Hypothalamus (tissue), 51 donors: ENCODE measurements at regions not wholly inside any gene's neighbourhood (a gene's known extent, or its start where the extent isn't known, plus 50 kb on each side); places are given as distances from the start of the nearest gene placed in this dataset.
"Not testable (repeated sequence)": the region's sequence is repeated elsewhere in the genome, so short reads cannot be mapped to it uniquely, and the experiment has no call there.

Experiments
- DNase-seq, 51 donors: peaks; one replicate each; lab custom pipeline; 2025; lab: John Stamatoyannopoulos, UW

- no peak for DNase-seq
Measured at GRCh38 chr6:112636650-112637262, 289.6 kb downstream of the RFPL4B start.

DNA sequence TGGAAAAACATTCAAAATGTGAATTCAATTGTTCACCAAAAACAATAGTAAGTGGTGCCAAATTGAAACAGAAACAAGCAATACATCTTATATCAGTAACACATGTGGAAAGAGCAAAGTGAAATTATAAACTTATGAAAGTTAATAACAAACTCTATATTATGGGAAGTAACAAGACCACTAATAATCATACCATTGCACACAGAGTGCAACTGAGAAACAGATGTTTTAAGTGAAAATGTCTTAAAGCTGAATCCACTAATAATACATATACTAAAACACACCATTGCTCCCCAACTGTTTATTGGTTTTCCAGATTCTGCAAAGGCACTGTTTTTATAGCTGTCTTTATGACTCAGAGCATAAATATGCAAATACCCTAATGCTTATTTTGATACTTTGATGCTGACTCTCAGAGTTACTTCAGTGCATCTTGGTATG is 292.3 kb downstream of the RFPL4B start:
- no peak for DNase-seq

GRCh38 chr6:112640891-112641290 is 293.8 kb downstream of the RFPL4B start:
- no peak for DNase-seq

DNA sequence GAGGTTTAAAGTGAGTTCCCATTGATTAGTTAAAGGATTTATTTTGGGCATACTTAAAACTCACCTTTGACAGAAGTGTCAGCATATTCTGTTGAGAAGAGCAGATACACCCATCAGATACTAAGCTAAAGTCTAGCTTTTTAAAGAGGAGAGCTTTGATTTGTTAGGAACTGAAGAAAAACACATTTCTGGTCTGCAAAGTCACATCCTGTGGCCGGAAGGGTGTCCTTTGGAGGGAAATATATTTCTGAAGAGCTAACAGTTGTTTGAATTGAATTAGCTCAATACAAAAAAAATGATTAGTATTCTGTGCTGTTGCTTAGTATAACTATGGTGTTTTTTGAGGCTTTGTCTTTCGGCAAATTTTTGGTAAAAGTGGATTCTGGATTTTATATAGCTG is 302.7 kb downstream of the RFPL4B start:
- DNase-seq = no peak

- peak in 23 of 51 donors; percentile 2 to 58 (median 18) for DNase-seq
Measured at GRCh38 chr6:112651239-112651638, 304.1 kb downstream of the RFPL4B start.

GRCh38 chr6:112659912-112660311 is 312.8 kb downstream of the RFPL4B start:
- no peak for DNase-seq

DNA sequence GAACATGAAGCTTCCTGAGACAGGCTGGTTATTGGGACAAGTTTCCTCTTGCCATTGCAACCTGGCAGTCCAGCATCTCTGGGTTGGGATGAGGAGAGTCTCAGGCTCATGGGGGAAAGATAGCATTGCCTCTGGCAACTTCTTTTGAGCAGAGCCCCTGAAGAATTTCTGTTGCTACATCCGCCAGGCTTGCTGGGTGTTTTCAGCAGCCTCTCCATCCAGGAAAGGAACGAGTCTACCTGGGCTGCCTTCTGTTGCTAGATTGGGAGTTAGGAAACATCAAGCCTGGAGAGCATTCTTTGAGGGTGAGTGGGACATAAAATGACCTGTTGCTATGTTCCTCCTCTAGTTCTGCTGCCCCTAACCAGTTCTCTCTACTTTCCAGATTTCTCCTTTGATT is 313.5 kb downstream of the RFPL4B start:
- no peak for DNase-seq

GRCh38 chr6:112663698-112664097 is 316.6 kb downstream of the RFPL4B start:
- DNase-seq = no peak

DNA sequence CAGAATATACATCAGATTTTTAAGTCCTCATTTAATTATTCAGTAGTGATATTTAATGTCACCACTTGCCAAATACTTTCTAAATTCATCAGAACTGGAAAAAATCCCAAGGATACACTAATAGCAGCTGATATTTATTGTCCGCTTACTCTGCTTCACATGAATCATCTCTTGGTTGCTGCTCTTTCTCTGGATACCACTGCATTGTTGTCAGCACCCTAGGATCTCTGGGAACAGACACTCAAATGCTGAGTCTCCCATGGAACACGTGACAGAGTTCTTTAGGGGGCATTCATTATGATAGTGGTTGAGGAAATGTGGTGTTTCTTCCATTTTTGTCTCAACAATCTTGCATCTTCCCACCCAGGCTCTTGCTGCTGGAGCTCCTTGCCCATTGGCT is 318.0 kb downstream of the RFPL4B start:
- no peak for DNase-seq

DNA sequence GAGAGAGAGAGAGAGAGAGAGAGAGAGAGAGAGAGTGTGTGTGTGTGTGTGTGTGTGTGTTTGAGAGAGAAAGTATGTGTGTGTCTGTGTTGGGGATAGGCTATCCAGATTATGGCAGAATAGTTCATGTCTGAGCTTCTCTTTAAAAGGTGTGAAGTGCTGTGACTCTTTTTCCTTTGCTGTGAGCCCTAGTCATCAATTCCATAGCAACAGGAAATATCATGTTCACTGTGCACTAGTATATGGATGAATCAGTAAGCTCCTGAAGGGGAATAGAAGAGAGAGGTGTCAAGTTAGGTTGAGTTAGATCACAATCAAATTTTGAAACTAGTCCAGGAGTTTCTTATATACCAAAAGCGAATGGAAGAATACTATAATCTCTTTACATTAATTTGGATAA is 318.7 kb downstream of the RFPL4B start:
- DNase-seq = no peak

DNA sequence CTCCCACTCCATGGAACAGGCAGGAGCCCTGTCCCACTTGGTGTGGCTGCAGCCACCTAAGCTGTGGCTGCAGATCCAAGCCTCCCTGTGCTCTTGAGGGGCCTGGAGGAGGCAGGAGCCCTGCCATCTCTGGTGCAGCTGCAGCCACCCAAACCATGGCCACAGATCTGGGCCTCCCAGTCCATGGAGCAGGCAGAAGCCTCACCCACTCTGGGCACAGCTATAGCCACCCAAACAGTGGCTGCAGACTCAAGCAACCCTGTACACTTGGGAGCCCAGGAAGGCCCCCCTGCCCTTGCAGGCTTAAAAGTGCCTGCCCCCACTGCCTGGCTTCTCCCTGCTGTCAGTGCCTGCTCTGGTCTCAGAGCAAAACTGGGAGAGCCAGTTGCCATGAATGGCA is 320.3 kb downstream of the RFPL4B start:
- DNase-seq = no peak

DNA sequence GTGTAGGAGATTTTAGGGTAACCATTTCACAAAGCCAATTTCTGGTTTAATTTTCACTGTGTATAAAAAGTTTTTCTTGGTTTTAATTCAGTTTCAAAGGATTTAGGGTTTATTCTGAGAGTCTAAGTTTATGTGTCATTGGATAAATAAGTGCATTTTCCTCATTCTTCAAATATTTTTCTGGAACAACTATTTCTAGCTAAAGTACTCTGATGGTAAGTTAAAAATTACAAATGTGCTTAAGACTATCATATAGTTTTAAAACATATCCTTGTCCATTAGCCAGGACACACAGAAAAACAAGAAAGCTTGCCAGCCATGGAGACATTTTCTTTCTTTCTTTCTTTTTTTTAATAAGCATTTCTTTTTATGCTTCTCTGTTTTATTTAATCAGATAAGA is 333.0 kb downstream of the RFPL4B start:
- no peak for DNase-seq

DNA sequence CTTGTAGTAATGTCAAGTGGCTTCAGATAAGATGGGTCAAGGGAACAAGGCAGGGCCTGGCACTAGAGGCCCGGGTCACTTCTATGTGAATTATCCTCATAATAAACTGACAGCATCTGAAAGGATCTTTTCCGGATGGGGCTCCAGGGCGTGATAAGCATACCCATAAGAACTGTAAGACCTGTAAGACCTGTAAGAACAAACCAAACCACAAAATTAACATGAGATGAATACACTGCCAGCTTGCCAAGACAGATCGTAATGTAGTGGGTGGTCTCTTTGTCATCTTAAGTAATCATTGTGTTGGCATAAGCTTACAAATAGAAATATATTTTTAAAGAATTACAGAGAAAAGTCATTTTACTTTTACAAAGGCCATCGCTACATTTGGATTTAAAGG is 334.9 kb downstream of the RFPL4B start:
- DNase-seq = no peak

GRCh38 chr6:112683106-112683505 is 336.0 kb downstream of the RFPL4B start:
- no peak for DNase-seq

DNA sequence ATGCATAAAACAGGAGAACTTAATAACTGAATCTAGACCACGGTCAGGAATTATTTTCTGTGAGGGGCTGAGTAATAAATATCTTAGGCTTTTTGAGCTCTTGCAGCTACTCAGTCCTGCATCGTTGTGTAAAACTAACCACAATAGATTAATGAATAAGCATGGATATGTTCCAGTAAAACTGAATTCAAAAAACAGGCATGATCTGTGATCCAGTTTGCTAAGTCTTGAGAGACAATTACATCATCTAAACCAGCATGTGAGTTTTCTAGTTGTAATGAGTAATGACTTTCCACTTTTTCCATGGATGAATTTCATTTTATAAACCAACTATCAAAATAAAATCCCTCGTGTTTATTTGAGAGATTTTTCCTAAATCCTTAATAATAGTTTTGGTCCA is 336.8 kb downstream of the RFPL4B start:
- DNase-seq = no peak

DNA sequence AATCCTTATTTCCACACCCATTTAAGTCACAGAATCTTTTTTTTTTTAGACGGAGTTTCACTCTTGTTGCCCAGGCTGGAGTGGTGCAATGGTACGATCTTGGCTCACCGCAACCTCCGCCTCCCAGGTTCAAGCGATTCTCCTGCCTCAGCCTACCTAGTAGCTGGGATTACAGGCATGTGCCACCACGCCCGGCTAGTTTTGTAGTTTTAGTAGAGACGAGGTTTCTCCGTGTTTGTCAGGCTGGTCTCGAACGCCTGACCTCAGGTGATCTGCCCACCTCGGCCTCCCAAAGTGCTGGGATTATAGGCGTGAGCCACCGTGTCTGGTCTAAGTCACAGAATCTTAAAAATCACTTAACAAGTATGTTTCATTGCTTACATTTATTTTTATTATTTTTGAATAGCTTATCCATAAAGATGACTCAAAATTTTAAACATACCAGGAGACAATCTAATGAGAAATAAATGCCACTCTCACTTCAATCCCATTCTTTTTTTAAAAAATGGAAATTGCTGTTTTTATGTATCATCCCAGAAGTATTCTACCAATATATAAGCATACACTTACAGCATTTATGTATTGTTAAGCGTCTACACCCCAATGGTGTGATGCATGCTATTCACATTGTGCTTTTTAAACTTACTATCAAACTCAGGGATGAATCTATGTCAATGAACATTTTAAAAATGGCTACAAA is 338.5 kb downstream of the RFPL4B start:
- DNase-seq = not testable (repeated sequence)

DNA sequence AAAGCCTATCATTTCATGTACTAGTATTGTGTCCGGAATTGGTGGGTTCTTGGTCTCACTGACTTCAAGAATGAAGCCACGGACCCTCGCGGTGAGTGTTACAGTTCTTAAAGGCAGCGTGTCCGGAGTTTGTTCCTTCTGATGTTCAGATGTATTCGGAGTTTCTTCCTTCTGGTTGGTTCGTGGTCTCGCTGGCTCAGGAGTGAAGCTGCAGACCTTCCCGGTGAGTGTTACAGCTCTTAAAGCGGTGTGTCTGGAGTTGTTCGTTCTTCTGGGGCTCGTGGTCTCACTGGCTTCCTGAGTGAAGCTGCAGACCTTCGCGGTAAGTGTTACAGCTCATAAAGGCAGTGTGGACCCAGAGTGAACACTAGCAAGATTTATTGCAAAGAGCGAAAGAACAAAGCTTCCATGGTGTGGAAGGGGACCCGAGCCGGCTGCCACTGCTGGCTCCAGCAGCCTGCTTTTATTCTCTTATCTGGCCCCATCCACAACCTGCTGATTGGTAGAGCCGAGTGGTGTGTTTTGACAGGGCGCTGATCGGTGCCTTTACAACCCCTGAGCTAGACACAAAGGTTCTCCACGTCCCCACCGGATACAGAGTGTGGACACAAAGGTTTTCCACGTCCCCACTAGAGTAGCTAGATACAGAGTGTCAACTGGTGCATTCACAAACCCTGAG is 341.5 kb downstream of the RFPL4B start:
- DNase-seq = not testable (repeated sequence)

- DNase-seq = not testable (repeated sequence)
Measured at GRCh38 chr6:112689183-112689858, 342.2 kb downstream of the RFPL4B start.

- DNase-seq = peak in 1 of 51 donors; percentile 1
Measured at GRCh38 chr6:112690497-112691202, 343.5 kb downstream of the RFPL4B start.

DNA sequence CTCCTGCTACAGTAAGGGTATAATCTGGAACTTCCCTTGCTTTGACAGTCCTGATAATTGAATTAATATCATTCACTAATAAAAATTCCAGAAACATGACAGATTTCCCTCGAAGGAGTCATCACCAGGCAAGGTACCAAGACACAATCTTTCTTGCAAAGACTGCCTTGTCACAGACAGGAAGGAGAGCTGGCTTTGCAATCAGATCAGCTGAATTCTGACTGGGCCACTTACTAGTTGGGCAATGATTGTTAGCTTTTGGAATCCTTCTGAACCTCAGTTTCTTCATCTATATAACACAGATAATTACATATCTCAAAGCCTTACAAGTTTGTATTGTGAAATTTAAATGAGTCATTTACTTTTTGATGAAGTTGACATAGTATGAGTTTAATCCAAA is 344.2 kb downstream of the RFPL4B start:
- peak in 1 of 51 donors; percentile 6 for DNase-seq

GRCh38 chr6:112695001-112695400 is 347.9 kb downstream of the RFPL4B start:
- no peak for DNase-seq
